Colonic mucosa (tissue), 4 donors: ENCODE measurements at regions not wholly inside any gene's neighbourhood (a gene's known extent, or its start where the extent isn't known, plus 50 kb on each side); places are given as distances from the start of the nearest gene placed in this dataset.

Experiments
- DNase-seq: peaks from one replicate; pipeline ENCODE4 v3.0.0-alpha.2; 2020
- H3K27ac ChIP-seq: fragments of 200-600 bp; one replicate; pipeline ENCODE4 v1.8.0; 2021
- H3K27me3 ChIP-seq: fragments of 200-600 bp; one replicate; pipeline ENCODE4 v1.8.0; 2021
- H3K36me3 ChIP-seq: fragments of 200-600 bp; one replicate; pipeline ENCODE4 v1.8.0; 2021
- H3K4me1 ChIP-seq: fragments of 200-600 bp; one replicate; pipeline ENCODE4 v1.8.0; 2021; ENCODE audit warnings: mild to moderate bottlenecking
- H3K4me3 ChIP-seq: fragments of 200-600 bp; one replicate; pipeline ENCODE4 v1.8.0; 2021
- H3K9ac ChIP-seq, 2 donors: one replicate each; pipeline ENCODE4 v1.7.0; 2013; ENCODE audit warnings: control low read depth in 2 of 2, low read depth in 2 of 2, low read length in 2 of 2
- H3K9me3 ChIP-seq: fragments of 200-600 bp; one replicate; pipeline ENCODE4 v1.8.0; 2021
- CTCF ChIP-seq: fragments of 200-600 bp; IDR thresholded peaks from one replicate; pipeline ENCODE4 v1.8.0; 2022; ENCODE audit warnings: antibody characterized with exemption, mild to moderate bottlenecking
- intact Hi-C: fragments of 100-400 bp; cut with DNase I; formaldehyde crosslinking; loops from one replicate; pipeline ENCODE4 v1.14.1; 2022
- donor health status: healthy.
- donor health status: DM: no; HTN: no; CAD: no.
- donor health status: DM: no; HTN: no; CAD: no.

DNA sequence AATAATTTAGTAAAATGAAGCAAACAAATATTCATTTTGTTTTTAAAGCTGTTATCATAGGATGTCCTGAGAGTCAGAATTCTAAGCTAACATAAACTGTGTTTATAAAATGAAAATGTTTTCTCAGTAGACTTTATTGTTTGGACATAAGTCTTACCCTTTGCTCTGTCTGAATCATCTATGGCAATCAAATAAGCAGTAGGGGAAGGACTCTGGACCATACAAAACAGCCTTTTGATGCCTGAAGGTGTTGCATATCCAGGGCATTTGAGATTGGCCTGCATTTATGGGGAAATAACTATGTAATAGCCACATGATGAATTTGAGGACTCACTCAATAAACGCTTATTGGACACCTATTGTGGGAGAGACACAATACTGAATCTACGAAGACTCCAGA, 123.0 kb upstream of the ATP5MC3 start:
- no peaks in the 10 kb centered on the region for H3K27me3 ChIP-seq
- H3K9ac ChIP-seq, result no peak overlapping the region
- H3K27ac ChIP-seq, result no peak overlapping the region
- no peaks in the 10 kb centered on the region for H3K36me3 ChIP-seq
- H3K4me3 ChIP-seq, result no peak overlapping the region
- no peaks in the 10 kb centered on the region for H3K4me1 ChIP-seq
- intact Hi-C loops, result no loop called here
- no peak for TF ChIP-seq CTCF
- no peaks in the 10 kb centered on the region for H3K9me3 ChIP-seq
- no peak for DNase-seq

DNA sequence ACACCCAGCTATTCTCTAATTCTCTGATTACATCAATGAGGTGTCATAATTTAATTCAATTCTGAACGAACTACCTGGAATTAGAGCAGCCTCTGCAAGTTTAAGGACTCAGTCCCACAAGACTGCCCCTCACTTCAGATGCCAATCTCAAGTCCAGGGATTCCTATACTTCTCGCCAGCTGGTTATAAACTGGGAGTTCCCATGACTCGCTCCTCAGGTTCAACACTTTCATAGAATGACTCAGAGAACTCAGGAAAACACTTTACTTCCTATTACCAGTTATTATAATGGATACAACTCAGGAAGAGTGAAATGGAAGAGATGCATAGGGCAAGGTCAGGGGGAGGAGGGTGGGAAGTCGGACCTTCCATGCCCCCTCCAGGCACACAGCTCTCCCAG, 112.3 kb upstream of the ATP5MC3 start:
- DNase-seq, result no peak
- TF ChIP-seq CTCF, result no peak
- Histone ChIP-seq H3K4me1 (no peaks in the 10 kb centered on the region), H3K27ac (no peak overlapping the region), H3K27me3 (no peaks in the 10 kb centered on the region), H3K4me3 (no peak overlapping the region), H3K36me3 (no peaks in the 10 kb centered on the region), H3K9ac (no peak overlapping the region), H3K9me3 (no peaks in the 10 kb centered on the region)
- intact Hi-C loops, result no loop called here

DNA sequence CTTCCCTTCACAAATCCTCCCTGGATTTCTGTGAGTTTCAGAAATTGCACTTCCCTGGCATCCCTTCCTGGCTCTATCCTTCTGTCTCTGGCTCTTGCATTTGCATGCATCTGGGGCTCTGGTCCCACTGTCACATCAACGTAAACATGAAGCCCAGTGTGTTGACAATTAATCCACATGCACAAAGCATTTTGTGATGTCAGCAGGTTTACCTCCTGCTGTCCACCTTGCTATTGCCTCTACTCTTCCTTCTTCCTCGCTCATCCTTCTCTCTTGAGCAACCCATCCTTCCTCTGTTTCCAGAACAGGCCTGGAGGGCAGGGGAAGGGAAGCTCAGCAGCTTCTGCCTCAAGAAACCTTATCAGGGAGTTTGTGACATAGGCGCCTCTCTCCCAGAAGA, 111.7 kb upstream of the ATP5MC3 start:
- H3K4me3 ChIP-seq, result no peak overlapping the region

DNA sequence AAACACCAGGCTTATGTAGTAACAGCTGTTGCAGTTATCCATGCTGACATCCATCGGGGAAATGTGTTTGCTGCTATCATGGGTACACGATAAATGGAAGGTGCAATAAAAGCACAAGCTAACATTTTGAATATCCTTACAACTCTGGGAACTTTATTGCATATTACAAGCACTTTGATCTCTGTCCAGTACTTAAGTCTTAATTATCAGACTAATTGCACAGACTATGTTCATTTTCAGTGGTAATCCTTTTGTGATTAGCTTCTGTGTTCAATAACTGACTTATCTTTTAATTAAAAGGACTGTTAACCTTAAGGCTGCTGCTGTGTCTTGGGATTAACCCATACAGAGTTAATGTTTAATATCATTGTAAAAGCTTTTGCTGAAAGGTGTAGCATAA, 101.4 kb upstream of the ATP5MC3 start:
- H3K36me3 ChIP-seq, result no peaks in the 10 kb centered on the region
- H3K9ac ChIP-seq, result no peak overlapping the region
- no peaks in the 10 kb centered on the region for H3K9me3 ChIP-seq
- H3K27ac ChIP-seq, result no peak overlapping the region
- intact Hi-C loops, result loop anchor here (5.0 kb wide), 2 partner anchors 171 to 246 kb away; no protein-coding TSS in a partner anchor
- no peak for DNase-seq
- H3K4me3 ChIP-seq, result no peak overlapping the region
- H3K4me1 ChIP-seq, result no peaks in the 10 kb centered on the region
- H3K27me3 ChIP-seq, result no peaks in the 10 kb centered on the region
- no peak for TF ChIP-seq CTCF

More for the DNA sequence above, 111.7 kb upstream of the ATP5MC3 start:
- no peaks in the 10 kb centered on the region for H3K9me3 ChIP-seq
- no peaks in the 10 kb centered on the region for H3K27me3 ChIP-seq
- TF ChIP-seq CTCF, result no peak
- H3K4me1 ChIP-seq, result no peaks in the 10 kb centered on the region
- no peak overlapping the region for H3K9ac ChIP-seq
- intact Hi-C loops, result no loop called here
- no peaks in the 10 kb centered on the region for H3K36me3 ChIP-seq
- no peak for DNase-seq
- H3K27ac ChIP-seq, result no peak overlapping the region

DNA sequence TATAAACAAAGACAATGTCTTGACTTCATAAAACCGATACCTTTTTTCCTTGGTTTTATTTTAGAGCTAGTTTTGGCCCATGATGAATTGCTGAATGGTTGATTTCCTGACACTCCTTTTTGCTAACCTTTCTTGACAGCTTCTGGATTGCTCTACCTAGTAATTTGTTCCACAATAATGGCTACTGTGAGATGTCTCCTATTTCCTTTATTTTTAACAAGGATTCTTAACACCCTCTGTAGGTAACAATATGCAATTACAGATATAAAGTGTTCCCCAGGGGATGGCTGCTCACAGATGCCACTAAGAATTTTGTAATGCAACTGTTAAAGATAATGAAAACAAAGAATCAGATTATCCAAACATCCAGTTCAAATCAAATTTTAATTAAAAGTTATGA, 100.8 kb upstream of the ATP5MC3 start:
- intact Hi-C loops, result loop anchor here (5.0 kb wide), 2 partner anchors 170 to 245 kb away; no protein-coding TSS in a partner anchor
- H3K27me3 ChIP-seq, result no peaks in the 10 kb centered on the region
- no peak overlapping the region for H3K27ac ChIP-seq
- no peak overlapping the region for H3K4me3 ChIP-seq
- no peaks in the 10 kb centered on the region for H3K9me3 ChIP-seq
- H3K9ac ChIP-seq, result no peak overlapping the region
- DNase-seq, result no peak
- H3K4me1 ChIP-seq, result no peaks in the 10 kb centered on the region
- TF ChIP-seq CTCF, result peak; percentile 39
- H3K36me3 ChIP-seq, result no peaks in the 10 kb centered on the region

DNA sequence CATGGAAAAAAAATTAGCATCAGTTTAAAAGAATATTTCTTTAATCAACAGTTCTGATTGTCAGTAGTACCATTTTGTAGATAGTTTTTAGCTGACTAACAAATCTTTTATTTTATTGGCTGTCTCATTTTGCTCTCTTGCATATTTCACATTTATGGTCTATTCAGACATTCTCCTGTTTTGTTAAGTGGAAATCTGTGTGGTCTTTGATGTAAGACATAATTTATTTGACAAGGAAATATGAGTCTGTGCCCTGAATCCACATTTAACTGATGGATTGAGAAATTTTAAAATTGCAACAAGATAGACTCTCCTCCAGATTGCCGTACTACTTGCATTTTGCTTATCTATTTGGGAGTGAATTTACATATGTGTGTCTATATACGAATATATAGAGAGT, 96.3 kb upstream of the ATP5MC3 start:
- DNase-seq, result no peak
- H3K4me3 ChIP-seq, result no peak overlapping the region
- H3K36me3 ChIP-seq, result no peaks in the 10 kb centered on the region
- no peaks in the 10 kb centered on the region for H3K9me3 ChIP-seq
- no peaks in the 10 kb centered on the region for H3K4me1 ChIP-seq
- H3K27me3 ChIP-seq, result no peaks in the 10 kb centered on the region
- TF ChIP-seq CTCF, result no peak
- H3K27ac ChIP-seq, result no peak overlapping the region
- H3K9ac ChIP-seq, result no peak overlapping the region
- intact Hi-C loops, result no loop called here
